Loucy (cell line): ENCODE measurements at regions not wholly inside any gene's neighbourhood (a gene's known extent, or its start where the extent isn't known, plus 50 kb on each side); places are given as distances from the start of the nearest gene placed in this dataset.

Source experiments
- H2AFZ ChIP-seq: fragments of 200-600 bp; sonication (generic); 2 replicates; pipeline ENCODE4 v1.6.0; 2016; ENCODE audit warnings: antibody characterized with exemption, mild to moderate bottlenecking, low read length, moderate library complexity
- H3F3A ChIP-seq: fragments of 200-600 bp; 2 replicates; pipeline ENCODE4 v1.6.0; 2016; ENCODE audit warnings: antibody characterized with exemption, low read depth, mild to moderate bottlenecking
- H3K27me3 ChIP-seq: fragments of 200-600 bp; sonication (generic); 2 replicates; pipeline ENCODE4 v1.6.1; 2014; ENCODE audit warnings: low read length, mild to moderate bottlenecking; ENCODE audit not compliant: insufficient read depth, poor library complexity, severe bottlenecking
- H3K36me3 ChIP-seq: fragments of 200-600 bp; sonication (generic); 2 replicates; pipeline ENCODE4 v1.6.1; 2016; ENCODE audit warnings: low read length; ENCODE audit not compliant: insufficient read depth
- H3K4me1 ChIP-seq: fragments of 200-600 bp; sonication (generic); 2 replicates; pipeline ENCODE4 v1.5.1; 2014; ENCODE audit warnings: low read length, mild to moderate bottlenecking; ENCODE audit not compliant: insufficient read depth, poor library complexity, severe bottlenecking
- H3K4me2 ChIP-seq: fragments of 200-600 bp; sonication (generic); 2 replicates; pipeline ENCODE4 v1.6.0; 2014; ENCODE audit warnings: antibody characterized with exemption, low read length, low read depth, mild to moderate bottlenecking; ENCODE audit not compliant: poor library complexity, severe bottlenecking
- H3K4me3 ChIP-seq: fragments of 200-600 bp; sonication (generic); 2 replicates; pipeline ENCODE4 v1.5.1; 2014; ENCODE audit warnings: low read length, mild to moderate bottlenecking, mixed read lengths; ENCODE audit not compliant: poor library complexity, severe bottlenecking
- H3K79me2 ChIP-seq: fragments of 200-600 bp; sonication (generic); 2 replicates; pipeline ENCODE4 v1.6.1; 2014; ENCODE audit warnings: low read length; ENCODE audit not compliant: insufficient read depth
- H3K9ac ChIP-seq: fragments of 200-600 bp; sonication (generic); 2 replicates; pipeline ENCODE4 v1.6.0; 2014; ENCODE audit warnings: mild to moderate bottlenecking, low read depth, low read length, moderate library complexity; ENCODE audit not compliant: poor library complexity, severe bottlenecking
- H3K9me2 ChIP-seq: fragments of 200-600 bp; sonication (generic); replicated peaks from 2 replicates; pipeline ENCODE4 v1.6.1; 2016; ENCODE audit warnings: low read depth, low read length, mixed read lengths
- H3K9me3 ChIP-seq: fragments of 200-600 bp; sonication (generic); 2 replicates; pipeline ENCODE4 v1.6.1; 2014; ENCODE audit warnings: mild to moderate bottlenecking, antibody characterized with exemption, low read length, low read depth; ENCODE audit not compliant: insufficient read depth
- H4K20me1 ChIP-seq: fragments of 200-600 bp; sonication (generic); 2 replicates; pipeline ENCODE4 v1.6.0; 2014; ENCODE audit warnings: antibody characterized with exemption, low read length, mild to moderate bottlenecking; ENCODE audit not compliant: insufficient read depth, poor library complexity, severe bottlenecking
- EZH2phosphoT487 ChIP-seq: fragments of 200-600 bp; IDR thresholded peaks from 2 replicates; pipeline ENCODE4 v1.6.1; 2018; ENCODE audit warnings: antibody characterized with exemption, mild to moderate bottlenecking, moderate library complexity, borderline replicate concordance
- TF ChIP-seq, protein P1 (sequence below): fragments of 200-600 bp; sonication (generic); conservative IDR thresholded peaks from 2 replicates; pipeline ENCODE4 v1.5.1; 2014; ENCODE audit warnings: mild to moderate bottlenecking, antibody characterized with exemption, low read length

DNA sequence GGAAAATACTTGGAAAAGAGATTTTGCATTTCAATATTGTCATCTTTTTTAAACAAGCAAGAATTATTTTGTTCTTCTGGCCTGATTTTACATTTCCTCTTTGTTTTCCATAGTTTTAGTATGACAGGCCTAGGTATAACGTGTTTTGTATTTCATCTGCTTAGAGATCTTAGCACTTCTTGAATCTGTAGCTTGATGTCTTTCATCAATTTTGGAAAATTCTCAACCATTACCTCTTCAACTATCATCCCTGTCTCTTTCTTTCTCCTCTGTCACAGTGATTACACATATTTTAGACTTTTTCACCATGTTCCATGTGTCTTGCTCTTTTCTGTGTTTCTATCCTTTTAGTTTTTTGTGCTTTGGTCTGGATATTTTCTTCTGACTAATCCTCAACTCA is 67.2 kb upstream of the PHACTR1 start:
- H3K4me1 ChIP-seq: peaks cover 20% of the 10 kb centered on the region
- no peaks in the 10 kb centered on the region for H3K79me2 ChIP-seq
- H3K9me3 ChIP-seq: no peaks in the 10 kb centered on the region
- no peaks in the 10 kb centered on the region for H3K9me2 ChIP-seq
- H3K27me3 ChIP-seq: no peaks in the 10 kb centered on the region
- H3K9ac ChIP-seq: no peak overlapping the region
- H2AFZ ChIP-seq: no peak overlapping the region
- no peaks in the 10 kb centered on the region for H4K20me1 ChIP-seq
- TF ChIP-seq EZH2phosphoT487: no peak
- TF ChIP-seq, protein P1, sequence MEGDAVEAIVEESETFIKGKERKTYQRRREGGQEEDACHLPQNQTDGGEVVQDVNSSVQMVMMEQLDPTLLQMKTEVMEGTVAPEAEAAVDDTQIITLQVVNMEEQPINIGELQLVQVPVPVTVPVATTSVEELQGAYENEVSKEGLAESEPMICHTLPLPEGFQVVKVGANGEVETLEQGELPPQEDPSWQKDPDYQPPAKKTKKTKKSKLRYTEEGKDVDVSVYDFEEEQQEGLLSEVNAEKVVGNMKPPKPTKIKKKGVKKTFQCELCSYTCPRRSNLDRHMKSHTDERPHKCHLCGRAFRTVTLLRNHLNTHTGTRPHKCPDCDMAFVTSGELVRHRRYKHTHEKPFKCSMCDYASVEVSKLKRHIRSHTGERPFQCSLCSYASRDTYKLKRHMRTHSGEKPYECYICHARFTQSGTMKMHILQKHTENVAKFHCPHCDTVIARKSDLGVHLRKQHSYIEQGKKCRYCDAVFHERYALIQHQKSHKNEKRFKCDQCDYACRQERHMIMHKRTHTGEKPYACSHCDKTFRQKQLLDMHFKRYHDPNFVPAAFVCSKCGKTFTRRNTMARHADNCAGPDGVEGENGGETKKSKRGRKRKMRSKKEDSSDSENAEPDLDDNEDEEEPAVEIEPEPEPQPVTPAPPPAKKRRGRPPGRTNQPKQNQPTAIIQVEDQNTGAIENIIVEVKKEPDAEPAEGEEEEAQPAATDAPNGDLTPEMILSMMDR: no peak
- H3K36me3 ChIP-seq: no peaks in the 10 kb centered on the region
- no peak overlapping the region for H3K4me2 ChIP-seq
- H3K4me3 ChIP-seq: no peak overlapping the region
- H3F3A ChIP-seq: peaks cover 12% of the 10 kb centered on the region; the same call in 1 of the 2 replicates

- Histone ChIP-seq H3K4me3 (peak overlapping the region; percentile 33), H4K20me1 (no peaks in the 10 kb centered on the region), H3K36me3 (no peaks in the 10 kb centered on the region), H3K9ac (peak overlapping the region; percentile 52), H3K4me1 (peaks cover 51% of the 10 kb centered on the region), H3K79me2 (no peaks in the 10 kb centered on the region), H3K27me3 (no peaks in the 10 kb centered on the region), H3K9me2 (no peaks in the 10 kb centered on the region), H3K9me3 (no peaks in the 10 kb centered on the region), H3K4me2 (peak overlapping the region; percentile 50), H2AFZ (peak overlapping the region; percentile 50), H3F3A (peaks cover 17% of the 10 kb centered on the region; the same call in 1 of the 2 replicates)
- TF ChIP-seq EZH2phosphoT487: no peak
- TF ChIP-seq, protein P1: no peak
These were observed 63.1 kb upstream of the PHACTR1 start for GRCh38 chr6:12653486-12653885.

- TF ChIP-seq EZH2phosphoT487: no peak
- TF ChIP-seq, protein P1: no peak
- Histone ChIP-seq H3K4me3 (no peak overlapping the region), H3K79me2 (no peaks in the 10 kb centered on the region), H3F3A (peaks cover 17% of the 10 kb centered on the region; the same call in 1 of the 2 replicates), H3K9me2 (no peaks in the 10 kb centered on the region), H3K4me1 (peaks cover 51% of the 10 kb centered on the region), H3K9ac (peak overlapping the region; percentile 52), H4K20me1 (no peaks in the 10 kb centered on the region), H3K4me2 (peak overlapping the region; percentile 50), H3K9me3 (no peaks in the 10 kb centered on the region), H3K36me3 (no peaks in the 10 kb centered on the region), H2AFZ (no peak overlapping the region; the same call in 1 of the 2 replicates), H3K27me3 (no peaks in the 10 kb centered on the region)
These were observed 62.5 kb upstream of the PHACTR1 start for GRCh38 chr6:12654107-12654506.
